ENCODE measurements at regions not wholly inside any gene's neighbourhood (a gene's known extent, or its start where the extent isn't known, plus 50 kb on each side); places are given as distances from the start of the nearest gene placed in this dataset.
A peak's percentile ranks its signal among the peaks of the same experiment; 100 is the strongest.

- TF ChIP-seq, protein P1, sequence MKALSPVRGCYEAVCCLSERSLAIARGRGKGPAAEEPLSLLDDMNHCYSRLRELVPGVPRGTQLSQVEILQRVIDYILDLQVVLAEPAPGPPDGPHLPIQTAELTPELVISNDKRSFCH (CRISPR knock-in tag; IDR thresholded peaks at IDR 0.05) = no peak
- TF ChIP-seq, protein P1 (tag; IDR thresholded peaks at IDR 0.05) = no peak
- TF ChIP-seq SMC3 (conservative IDR thresholded peaks at IDR 0.05; ENCODE audit: insufficient read depth, low read depth, low read length) (peak; percentile 80), PPARD (CRISPR knock-in tag; IDR thresholded peaks at IDR 0.05) (no peak), RBM15 (IDR thresholded peaks at IDR 0.05; ENCODE audit: insufficient read depth, low read length) (no peak), CTCF (IDR thresholded peaks at IDR 0.05 in 2 of 3, conservative IDR thresholded peaks at IDR 0.05 in 1 of 3; ENCODE audit: insufficient read depth in 2 of 3, low read depth in 1 of 3, low read length in 3 of 3) (peak; percentile 83 to 92 (median 89)), RBM34 (IDR thresholded peaks at IDR 0.05; ENCODE audit: borderline replicate concordance, insufficient read depth, low read length) (no peak), ZNF507 (tag; conservative IDR thresholded peaks at IDR 0.05) (no peak), PTRF (tag; IDR thresholded peaks at IDR 0.05) (no peak), SMAD2 (IDR thresholded peaks at IDR 0.05; ENCODE audit: low read depth, low read length) (no peak), ZNF280B (CRISPR knock-in tag; IDR thresholded peaks at IDR 0.05) (no peak), RB1 (IDR thresholded peaks at IDR 0.05; ENCODE audit: low read depth) (peak; percentile 57; the same call in 1 of the 2 replicates), ESRRB (CRISPR knock-in tag; IDR thresholded peaks at IDR 0.05; ENCODE audit: borderline replicate concordance) (no peak), FOXA3 (CRISPR knock-in tag; conservative IDR thresholded peaks at IDR 0.05 in 1 of 2, IDR thresholded peaks at IDR 0.05 in 1 of 2) (peak in 1 of 2 experiments; percentile 72; a peak in 2 of 4 replicates), PHF20 (IDR thresholded peaks at IDR 0.05; ENCODE audit: partially characterized antibody) (no peak), RBM22 (IDR thresholded peaks at IDR 0.05; ENCODE audit: low read depth, low read length, poor library complexity, severe bottlenecking) (no peak)
- TF ChIP-seq, protein P2, sequence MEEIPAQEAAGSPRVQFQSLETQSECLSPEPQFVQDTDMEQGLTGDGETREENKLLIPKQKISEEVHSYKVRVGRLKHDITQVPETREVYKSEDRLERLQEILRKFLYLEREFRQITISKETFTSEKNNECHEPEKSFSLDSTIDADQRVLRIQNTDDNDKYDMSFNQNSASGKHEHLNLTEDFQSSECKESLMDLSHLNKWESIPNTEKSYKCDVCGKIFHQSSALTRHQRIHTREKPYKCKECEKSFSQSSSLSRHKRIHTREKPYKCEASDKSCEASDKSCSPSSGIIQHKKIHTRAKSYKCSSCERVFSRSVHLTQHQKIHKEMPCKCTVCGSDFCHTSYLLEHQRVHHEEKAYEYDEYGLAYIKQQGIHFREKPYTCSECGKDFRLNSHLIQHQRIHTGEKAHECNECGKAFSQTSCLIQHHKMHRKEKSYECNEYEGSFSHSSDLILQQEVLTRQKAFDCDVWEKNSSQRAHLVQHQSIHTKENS (CRISPR knock-in tag; IDR thresholded peaks at IDR 0.05) = no peak
- TF ChIP-seq, protein P3, sequence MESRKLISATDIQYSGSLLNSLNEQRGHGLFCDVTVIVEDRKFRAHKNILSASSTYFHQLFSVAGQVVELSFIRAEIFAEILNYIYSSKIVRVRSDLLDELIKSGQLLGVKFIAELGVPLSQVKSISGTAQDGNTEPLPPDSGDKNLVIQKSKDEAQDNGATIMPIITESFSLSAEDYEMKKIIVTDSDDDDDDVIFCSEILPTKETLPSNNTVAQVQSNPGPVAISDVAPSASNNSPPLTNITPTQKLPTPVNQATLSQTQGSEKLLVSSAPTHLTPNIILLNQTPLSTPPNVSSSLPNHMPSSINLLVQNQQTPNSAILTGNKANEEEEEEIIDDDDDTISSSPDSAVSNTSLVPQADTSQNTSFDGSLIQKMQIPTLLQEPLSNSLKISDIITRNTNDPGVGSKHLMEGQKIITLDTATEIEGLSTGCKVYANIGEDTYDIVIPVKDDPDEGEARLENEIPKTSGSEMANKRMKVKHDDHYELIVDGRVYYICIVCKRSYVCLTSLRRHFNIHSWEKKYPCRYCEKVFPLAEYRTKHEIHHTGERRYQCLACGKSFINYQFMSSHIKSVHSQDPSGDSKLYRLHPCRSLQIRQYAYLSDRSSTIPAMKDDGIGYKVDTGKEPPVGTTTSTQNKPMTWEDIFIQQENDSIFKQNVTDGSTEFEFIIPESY (CRISPR knock-in tag; IDR thresholded peaks at IDR 0.05) = peak; percentile 34; the same call in 1 of the 2 replicates
Measured at GRCh38 chr1:39091845-39092645, 65.9 kb downstream of the NDUFS5 start (continued).
